Transverse colon (tissue), 3 donors: ENCODE measurements at regions not wholly inside any gene's neighbourhood (a gene's known extent, or its start where the extent isn't known, plus 50 kb on each side); places are given as distances from the start of the nearest gene placed in this dataset.

Experiments
- EP300 ChIP-seq: sonication (generic); formaldehyde crosslinking; IDR thresholded peaks from one replicate; pipeline ENCODE4 v1.6.1; 2017; ENCODE audit warnings: antibody characterized with exemption, low read depth
- POLR2A ChIP-seq: fragments of 450-650 bp; IDR thresholded peaks from one replicate; pipeline ENCODE4 v1.6.1; 2016; ENCODE audit warnings: antibody characterized with exemption, mild to moderate bottlenecking, moderate library complexity
- POLR2AphosphoS5 ChIP-seq, 3 donors: sonication (generic); formaldehyde crosslinking; IDR thresholded peaks; one replicate each; pipeline ENCODE4 v1.6.1; 2016; ENCODE audit warnings: antibody characterized with exemption in 3 of 3

DNA sequence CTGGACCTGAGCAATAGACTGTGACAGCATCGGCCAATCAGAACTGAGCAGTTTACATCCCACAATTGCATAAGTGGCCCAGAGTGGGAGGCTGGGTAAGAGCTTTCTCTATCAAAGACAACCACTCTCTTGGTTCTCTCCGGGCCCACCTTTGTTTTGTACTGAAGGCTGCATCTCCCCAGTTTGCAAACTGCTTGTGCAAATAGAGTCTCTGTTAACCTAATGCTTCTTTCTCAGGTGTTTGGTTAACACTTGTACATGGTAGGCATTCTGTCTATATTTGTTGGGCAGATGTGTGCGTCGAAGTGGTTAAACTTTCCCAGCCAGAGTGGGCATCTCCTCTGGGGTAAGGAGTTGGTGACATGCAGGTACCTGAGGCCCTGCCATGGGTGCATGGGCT is 177.1 kb downstream of the CDH26 start:
- TF ChIP-seq EP300 (no peak), POLR2A (no peak), POLR2AphosphoS5 (IDR thresholded peaks at IDR 0.05) (no peak)
